HepG2 (cell line): ENCODE measurements at regions not wholly inside any gene's neighbourhood (a gene's known extent, or its start where the extent isn't known, plus 50 kb on each side); places are given as distances from the start of the nearest gene placed in this dataset.
A peak's percentile ranks its signal among the peaks of the same experiment; 100 is the strongest.

Experiments
- ATAC-seq: fragments of 200-7000 bp; cut with Tn5 transposase; 3 replicates; pipeline ENCODE4 v1.9.1; 2020; ENCODE audit warnings: mild to moderate bottlenecking, moderate library complexity
- BruUV-seq: library from RNA; stranded (reverse); fragments of 400-500 nt; replicated peaks from 2 replicates; lab custom pipeline; 2021; lab: Mats Ljungman, UMichigan
- CTCF ChIA-PET: fragments of 300-600 bp; formaldehyde crosslinking; extraction: SDS; loops from one replicate; lab custom pipeline; 2021; ENCODE audit warnings: low total read pairs, inconsistent platforms, low intra/inter-chr PET ratio; lab: Yijun Ruan, JAX
- POLR2A ChIA-PET: fragments of 350-600 bp; sonication (Branson Sonifier 250); formaldehyde crosslinking; loops from one replicate; lab custom pipeline; 2020; ENCODE audit warnings: antibody characterized with exemption, inconsistent platforms; lab: Yijun Ruan, JAX
- DNase-seq: peaks from one replicate; pipeline ENCODE4 v3.0.0-alpha.2; 2015; ENCODE audit warnings: low spot score
- FAIRE-seq: peaks from 3 replicates; lab custom pipeline; 2011; peaks lifted over from hg19 to GRCh38; lab: Jason Lieb, UNC
- H2AFZ ChIP-seq: one replicate; pipeline ENCODE4 v1.6.1; 2011; ENCODE audit warnings: low read length, inconsistent platforms
- H3K27ac ChIP-seq: fragments of 300-600 bp; 3 replicates; pipeline ENCODE4 v1.8.0; 2011; ENCODE audit warnings: mixed run types, mild to moderate bottlenecking, mixed read lengths, low read length, inconsistent platforms; ENCODE audit not compliant: insufficient read depth; ENCODE audit errors: extremely low read length
- H3K27me3 ChIP-seq, 2 experiments: fragments of 200-600 bp in 1 of 2; 2 replicates in 1 of 2; 3 replicates in 1 of 2; pipeline versions ENCODE4 v1.6.0 to v1.8.0; 2011; ENCODE audit warnings: low read length in 2 of 2, mild to moderate bottlenecking in 2 of 2, moderate library complexity in 2 of 2, inconsistent platforms in 1 of 2; ENCODE audit not compliant: insufficient read depth in 2 of 2, control insufficient read depth in 1 of 2
- H3K36me3 ChIP-seq, 2 experiments: fragments of 200-600 bp in 1 of 2; replicated peaks in 1 of 2; 2 replicates in 1 of 2; 3 replicates in 1 of 2; pipeline versions ENCODE4 v1.5.1 to v1.8.0; 2011; ENCODE audit warnings: low read length in 2 of 2, inconsistent platforms in 1 of 2; ENCODE audit not compliant: insufficient read depth in 2 of 2, control insufficient read depth in 1 of 2
- H3K4me1 ChIP-seq: 2 replicates; pipeline ENCODE4 v1.5.1; 2012; ENCODE audit warnings: low read length, inconsistent platforms; ENCODE audit not compliant: insufficient read depth
- H3K4me2 ChIP-seq: 2 replicates; pipeline ENCODE4 v1.6.0; 2011; ENCODE audit warnings: low read depth, low read length, inconsistent platforms
- H3K4me3 ChIP-seq, 3 experiments: fragments of 200-600 bp in 1 of 3; sonication (generic), shearing (Covaris generic) in 1 of 3; replicated peaks in 1 of 3; 2 replicates each; pipeline ENCODE4 v1.5.1; 2011 to 2016; ENCODE audit warnings: low read length in 3 of 3, inconsistent platforms in 2 of 3, low read depth in 2 of 3, mild to moderate bottlenecking in 2 of 3, control low read depth in 1 of 3, mixed read lengths in 1 of 3; ENCODE audit not compliant: insufficient read depth in 1 of 3
- H3K79me2 ChIP-seq: one replicate; pipeline ENCODE4 v1.6.1; 2011; ENCODE audit warnings: low read length, inconsistent platforms; ENCODE audit not compliant: insufficient read depth
- H3K9ac ChIP-seq: 2 replicates; pipeline ENCODE4 v1.6.0; 2011; ENCODE audit warnings: mild to moderate bottlenecking, low read depth, low read length, inconsistent platforms; ENCODE audit not compliant: insufficient read depth
- H3K9me3 ChIP-seq: 2 replicates; pipeline ENCODE4 v1.5.1; 2012; ENCODE audit warnings: mild to moderate bottlenecking, low read length
- H4K20me1 ChIP-seq: 2 replicates; pipeline ENCODE4 v1.6.0; 2011; ENCODE audit warnings: inconsistent platforms, mild to moderate bottlenecking, low read length, moderate library complexity; ENCODE audit not compliant: insufficient read depth
- ATF2 ChIP-seq: sonication (generic); formaldehyde crosslinking; IDR thresholded peaks from 2 replicates; pipeline ENCODE4 v1.4.0; 2020; ENCODE audit warnings: missing genetic modification reagents
- ELF3 ChIP-seq: IDR thresholded peaks from 2 replicates; pipeline ENCODE4 v1.6.1; 2016; ENCODE audit warnings: missing genetic modification reagents, missing compliant biosample characterization
- KDM5A ChIP-seq: fragments of 200-600 bp; sonication (generic); IDR thresholded peaks from 2 replicates; pipeline ENCODE4 v1.7.0; 2018; ENCODE audit warnings: antibody characterized with exemption, mild to moderate bottlenecking, low read length, borderline replicate concordance
- MIER3 ChIP-seq: IDR thresholded peaks from 2 replicates; pipeline ENCODE4 v1.6.1; 2016; ENCODE audit warnings: missing compliant biosample characterization, borderline replicate concordance
- NR2F2 ChIP-seq: IDR thresholded peaks from 2 replicates; pipeline ENCODE4 v1.6.1; 2012; ENCODE audit warnings: low read depth, inconsistent platforms, borderline replicate concordance
- TBX2 ChIP-seq: sonication (generic); formaldehyde crosslinking; IDR thresholded peaks from 2 replicates; pipeline ENCODE4 v1.5.0; 2020; ENCODE audit warnings: missing genetic modification reagents, mild to moderate bottlenecking, borderline replicate concordance
- ZNF329 ChIP-seq: sonication (generic); formaldehyde crosslinking; IDR thresholded peaks from 2 replicates; pipeline ENCODE4 v1.9.0; 2021; ENCODE audit warnings: low read depth, mild to moderate bottlenecking, missing genetic modification reagents
- ZNF577 ChIP-seq: sonication (generic); formaldehyde crosslinking; IDR thresholded peaks from 2 replicates; pipeline ENCODE4 v1.4.0; 2020; ENCODE audit warnings: mild to moderate bottlenecking, low read depth, missing genetic modification reagents, borderline replicate concordance
- ZSCAN9 ChIP-seq: IDR thresholded peaks from 2 replicates; pipeline ENCODE4 v1.6.1; 2016; ENCODE audit warnings: borderline replicate concordance
- WGBS: methylation state at CpG from one replicate; pipeline ENCODE4 v1.1.6; 2017; ENCODE audit warnings: low lambda C conversion rate; 5-methylcytosine and 5-hydroxymethylcytosine counted together
- in situ Hi-C: cut with HindIII; loops from 2 replicates; pipeline ENCODE4 v1.10.0; 2017; ENCODE audit warnings: low pct_unique_long_range_greater_than_20kb; ENCODE audit not compliant: extremely low pct_ligation_motif_present
- intact Hi-C: fragments of 100-400 bp; cut with micrococcal nuclease; formaldehyde crosslinking; loops from one replicate; pipeline ENCODE4 v1.10.0; 2022; ENCODE audit not compliant: unreplicated experiment
- TF ChIP-seq, protein P1 (sequence below): IDR thresholded peaks from 2 replicates; pipeline ENCODE4 v1.6.1; 2016
- TF ChIP-seq, protein P2 (sequence below): sonication (generic); formaldehyde crosslinking; IDR thresholded peaks from 2 replicates; pipeline ENCODE4 v1.5.1; 2020; ENCODE audit warnings: mild to moderate bottlenecking, missing genetic modification reagents, moderate library complexity

DNA sequence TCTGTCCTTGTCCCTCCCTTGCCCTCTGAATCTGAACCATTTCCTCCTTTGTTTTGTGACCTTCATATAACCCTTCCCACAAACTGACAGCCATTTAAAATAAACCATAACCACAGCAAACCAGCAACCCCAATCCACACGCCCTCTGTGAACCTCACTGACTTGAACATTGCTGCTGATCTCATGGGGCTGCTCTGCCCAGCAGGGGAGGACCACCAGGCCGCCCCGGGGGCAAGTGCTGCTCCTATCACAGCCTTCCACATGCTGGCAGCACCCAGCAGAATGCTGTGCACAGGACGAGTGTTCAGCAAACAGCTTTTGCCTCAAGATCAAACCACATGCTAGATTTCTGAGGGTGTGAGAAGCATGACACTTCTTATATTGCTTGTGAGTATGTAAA, 73.9 kb upstream of the UXS1 start:
- ATAC-seq (no peak), DNase-seq (no peak), FAIRE-seq (peak; percentile 15)
- no peaks in the 10 kb centered on the region for H3K27me3 ChIP-seq
- in situ Hi-C loops: no loop called here
- POLR2A ChIA-PET: no interaction called here
- H3K4me2 ChIP-seq: no peak overlapping the region
- no TSS peak for BruUV-seq
- H3K79me2 ChIP-seq: no peaks in the 10 kb centered on the region
- TF ChIP-seq ZSCAN9 (CRISPR knock-in tag): no peak
- TF ChIP-seq, protein P1, sequence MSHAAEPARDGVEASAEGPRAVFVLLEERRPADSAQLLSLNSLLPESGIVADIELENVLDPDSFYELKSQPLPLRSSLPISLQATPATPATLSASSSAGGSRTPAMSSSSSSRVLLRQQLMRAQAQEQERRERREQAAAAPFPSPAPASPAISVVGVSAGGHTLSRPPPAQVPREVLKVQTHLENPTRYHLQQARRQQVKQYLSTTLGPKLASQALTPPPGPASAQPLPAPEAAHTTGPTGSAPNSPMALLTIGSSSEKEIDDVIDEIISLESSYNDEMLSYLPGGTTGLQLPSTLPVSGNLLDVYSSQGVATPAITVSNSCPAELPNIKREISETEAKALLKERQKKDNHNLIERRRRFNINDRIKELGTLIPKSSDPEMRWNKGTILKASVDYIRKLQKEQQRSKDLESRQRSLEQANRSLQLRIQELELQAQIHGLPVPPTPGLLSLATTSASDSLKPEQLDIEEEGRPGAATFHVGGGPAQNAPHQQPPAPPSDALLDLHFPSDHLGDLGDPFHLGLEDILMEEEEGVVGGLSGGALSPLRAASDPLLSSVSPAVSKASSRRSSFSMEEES (CRISPR knock-in tag): no peak
- no peak for TF ChIP-seq KDM5A
- no peak for TF ChIP-seq MIER3 (CRISPR knock-in tag)
- no peak for TF ChIP-seq ELF3
- no peak overlapping the region for H3K4me3 ChIP-seq
- H3K9me3 ChIP-seq: no peaks in the 10 kb centered on the region
- CTCF ChIA-PET: no interaction called here
- H3K36me3 ChIP-seq: no peaks in the 10 kb centered on the region
- intact Hi-C loops: no loop called here
- WGBS: 65% methylated on average over 4 of the region's 4 CpGs
- no peak overlapping the region for H2AFZ ChIP-seq
- peaks cover 62% of the 10 kb centered on the region for H3K4me1 ChIP-seq
- no peaks in the 10 kb centered on the region for H4K20me1 ChIP-seq
- H3K9ac ChIP-seq: 0 out of 2 replicates have a peak overlapping the region, but pooled peaks have one; percentile 6
- H3K27ac ChIP-seq: no peak overlapping the region

DNA sequence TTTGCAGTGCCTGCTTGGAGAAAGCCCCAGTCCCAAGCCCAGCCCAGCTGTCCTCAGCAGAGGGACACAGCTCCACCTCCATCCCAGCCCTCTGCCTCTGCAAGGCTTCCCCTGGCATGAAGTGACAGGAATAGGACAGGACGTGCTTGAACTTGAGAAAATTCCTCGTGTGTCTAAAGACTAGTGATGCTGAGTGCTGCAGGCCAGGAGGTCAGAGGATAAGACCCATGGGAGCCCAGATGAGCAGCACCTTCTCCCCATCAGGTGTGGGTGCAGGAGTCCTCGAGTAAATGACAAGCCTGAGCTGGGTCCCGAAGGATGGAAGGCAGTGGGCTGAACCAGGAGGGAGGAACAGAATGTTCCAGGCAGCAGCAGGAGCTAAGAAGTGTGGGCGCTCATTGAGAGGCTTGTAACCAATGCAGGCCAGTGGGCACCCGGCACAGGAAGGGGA, 67.8 kb upstream of the UXS1 start:
- peaks cover 31% of the 10 kb centered on the region for H3K4me1 ChIP-seq
- CTCF ChIA-PET: no interaction called here
- POLR2A ChIA-PET: no interaction called here
- no peak overlapping the region for H3K9ac ChIP-seq
- H3K4me2 ChIP-seq: 0 out of 2 replicates have a peak overlapping the region, but pooled peaks have one; percentile 1
- TF ChIP-seq NR2F2 (no peak), ATF2 (no peak), ZNF577 (no peak), TBX2 (CRISPR knock-in tag) (no peak), ZNF329 (CRISPR knock-in tag) (no peak)
- TF ChIP-seq, protein P2, sequence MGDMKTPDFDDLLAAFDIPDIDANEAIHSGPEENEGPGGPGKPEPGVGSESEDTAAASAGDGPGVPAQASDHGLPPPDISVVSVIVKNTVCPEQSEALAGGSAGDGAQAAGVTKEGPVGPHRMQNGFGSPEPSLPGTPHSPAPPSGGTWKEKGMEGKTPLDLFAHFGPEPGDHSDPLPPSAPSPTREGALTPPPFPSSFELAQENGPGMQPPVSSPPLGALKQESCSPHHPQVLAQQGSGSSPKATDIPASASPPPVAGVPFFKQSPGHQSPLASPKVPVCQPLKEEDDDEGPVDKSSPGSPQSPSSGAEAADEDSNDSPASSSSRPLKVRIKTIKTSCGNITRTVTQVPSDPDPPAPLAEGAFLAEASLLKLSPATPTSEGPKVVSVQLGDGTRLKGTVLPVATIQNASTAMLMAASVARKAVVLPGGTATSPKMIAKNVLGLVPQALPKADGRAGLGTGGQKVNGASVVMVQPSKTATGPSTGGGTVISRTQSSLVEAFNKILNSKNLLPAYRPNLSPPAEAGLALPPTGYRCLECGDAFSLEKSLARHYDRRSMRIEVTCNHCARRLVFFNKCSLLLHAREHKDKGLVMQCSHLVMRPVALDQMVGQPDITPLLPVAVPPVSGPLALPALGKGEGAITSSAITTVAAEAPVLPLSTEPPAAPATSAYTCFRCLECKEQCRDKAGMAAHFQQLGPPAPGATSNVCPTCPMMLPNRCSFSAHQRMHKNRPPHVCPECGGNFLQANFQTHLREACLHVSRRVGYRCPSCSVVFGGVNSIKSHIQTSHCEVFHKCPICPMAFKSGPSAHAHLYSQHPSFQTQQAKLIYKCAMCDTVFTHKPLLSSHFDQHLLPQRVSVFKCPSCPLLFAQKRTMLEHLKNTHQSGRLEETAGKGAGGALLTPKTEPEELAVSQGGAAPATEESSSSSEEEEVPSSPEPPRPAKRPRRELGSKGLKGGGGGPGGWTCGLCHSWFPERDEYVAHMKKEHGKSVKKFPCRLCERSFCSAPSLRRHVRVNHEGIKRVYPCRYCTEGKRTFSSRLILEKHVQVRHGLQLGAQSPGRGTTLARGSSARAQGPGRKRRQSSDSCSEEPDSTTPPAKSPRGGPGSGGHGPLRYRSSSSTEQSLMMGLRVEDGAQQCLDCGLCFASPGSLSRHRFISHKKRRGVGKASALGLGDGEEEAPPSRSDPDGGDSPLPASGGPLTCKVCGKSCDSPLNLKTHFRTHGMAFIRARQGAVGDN (CRISPR knock-in tag): peak; percentile 33
- ATAC-seq: peak; percentile 28
- BruUV-seq: no TSS peak
- H3K9me3 ChIP-seq: no peaks in the 10 kb centered on the region
- intact Hi-C loops: no loop called here
- no peak overlapping the region for H3K27ac ChIP-seq
- no peak for FAIRE-seq
- WGBS: 51% methylated on average over 6 of the region's 6 CpGs
- DNase-seq: no peak
- H3K36me3 ChIP-seq: no peaks in the 10 kb centered on the region
- H2AFZ ChIP-seq: no peak overlapping the region
- H3K27me3 ChIP-seq: no peaks in the 10 kb centered on the region
- no peaks in the 10 kb centered on the region for H4K20me1 ChIP-seq
- no peaks in the 10 kb centered on the region for H3K79me2 ChIP-seq
- no peak overlapping the region for H3K4me3 ChIP-seq
- in situ Hi-C loops: no loop called here
